Ishikawa (cell line): ENCODE measurements at regions not wholly inside any gene's neighbourhood (a gene's known extent, or its start where the extent isn't known, plus 50 kb on each side); places are given as distances from the start of the nearest gene placed in this dataset.

ENCODE experiments used
- EGR1 ChIP-seq: IDR thresholded peaks from 2 replicates; pipeline ENCODE4 v1.6.1; 2012
- EP300 ChIP-seq: IDR thresholded peaks from 2 replicates; pipeline ENCODE4 v1.6.1; 2012; ENCODE audit warnings: borderline replicate concordance
- MAX ChIP-seq: IDR thresholded peaks from 2 replicates; pipeline ENCODE4 v1.6.1; 2012
- TAF1 ChIP-seq: IDR thresholded peaks from 2 replicates; pipeline ENCODE4 v1.6.1; 2012; ENCODE audit warnings: low read depth, mild to moderate bottlenecking
- TF ChIP-seq, protein P1 (sequence below): IDR thresholded peaks from 2 replicates; pipeline ENCODE4 v1.6.1; 2012; ENCODE audit warnings: low read depth, mild to moderate bottlenecking

GRCh38 chr16:76668207-76668725 lies 391.1 kb downstream of the CNTNAP4 start:
- TF ChIP-seq EP300 (no peak), TAF1 (no peak), EGR1 (no peak), MAX (no peak)
- TF ChIP-seq, protein P1, sequence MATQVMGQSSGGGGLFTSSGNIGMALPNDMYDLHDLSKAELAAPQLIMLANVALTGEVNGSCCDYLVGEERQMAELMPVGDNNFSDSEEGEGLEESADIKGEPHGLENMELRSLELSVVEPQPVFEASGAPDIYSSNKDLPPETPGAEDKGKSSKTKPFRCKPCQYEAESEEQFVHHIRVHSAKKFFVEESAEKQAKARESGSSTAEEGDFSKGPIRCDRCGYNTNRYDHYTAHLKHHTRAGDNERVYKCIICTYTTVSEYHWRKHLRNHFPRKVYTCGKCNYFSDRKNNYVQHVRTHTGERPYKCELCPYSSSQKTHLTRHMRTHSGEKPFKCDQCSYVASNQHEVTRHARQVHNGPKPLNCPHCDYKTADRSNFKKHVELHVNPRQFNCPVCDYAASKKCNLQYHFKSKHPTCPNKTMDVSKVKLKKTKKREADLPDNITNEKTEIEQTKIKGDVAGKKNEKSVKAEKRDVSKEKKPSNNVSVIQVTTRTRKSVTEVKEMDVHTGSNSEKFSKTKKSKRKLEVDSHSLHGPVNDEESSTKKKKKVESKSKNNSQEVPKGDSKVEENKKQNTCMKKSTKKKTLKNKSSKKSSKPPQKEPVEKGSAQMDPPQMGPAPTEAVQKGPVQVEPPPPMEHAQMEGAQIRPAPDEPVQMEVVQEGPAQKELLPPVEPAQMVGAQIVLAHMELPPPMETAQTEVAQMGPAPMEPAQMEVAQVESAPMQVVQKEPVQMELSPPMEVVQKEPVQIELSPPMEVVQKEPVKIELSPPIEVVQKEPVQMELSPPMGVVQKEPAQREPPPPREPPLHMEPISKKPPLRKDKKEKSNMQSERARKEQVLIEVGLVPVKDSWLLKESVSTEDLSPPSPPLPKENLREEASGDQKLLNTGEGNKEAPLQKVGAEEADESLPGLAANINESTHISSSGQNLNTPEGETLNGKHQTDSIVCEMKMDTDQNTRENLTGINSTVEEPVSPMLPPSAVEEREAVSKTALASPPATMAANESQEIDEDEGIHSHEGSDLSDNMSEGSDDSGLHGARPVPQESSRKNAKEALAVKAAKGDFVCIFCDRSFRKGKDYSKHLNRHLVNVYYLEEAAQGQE: no peak
